H1 (cell line): ENCODE measurements at regions not wholly inside any gene's neighbourhood (a gene's known extent, or its start where the extent isn't known, plus 50 kb on each side); places are given as distances from the start of the nearest gene placed in this dataset.

Source experiments
- CTCF ChIA-PET: fragments of 300-600 bp; sonication (Branson Sonifier 250); formaldehyde crosslinking; loops from one replicate; lab custom pipeline; 2021; ENCODE audit not compliant: partially characterized antibody; lab: Charles Lee
- POLR2A ChIA-PET: fragments of 300-600 bp; sonication (Branson Sonifier 250); formaldehyde crosslinking; loops from one replicate; lab custom pipeline; 2021; ENCODE audit warnings: inconsistent platforms; ENCODE audit not compliant: partially characterized antibody; lab: Charles Lee
- DNase-seq, 2 experiments: peaks; one replicate each; pipeline versions ENCODE4 v3.0.0 to v3.0.0-alpha.2; 2010 to 2022; ENCODE audit warnings: low spot score in 2 of 2, low read depth in 1 of 2, mixed read lengths in 1 of 2
- FAIRE-seq: peaks from 2 replicates; lab custom pipeline; 2011; peaks lifted over from hg19 to GRCh38; lab: Jason Lieb, UNC
- H2AFZ ChIP-seq: 2 replicates; pipeline ENCODE4 v1.8.1; 2012; ENCODE audit warnings: low read length, inconsistent platforms
- H2AK5ac ChIP-seq: 2 replicates; pipeline ENCODE4 v1.6.1; 2013; ENCODE audit warnings: low read depth, low read length
- H2BK120ac ChIP-seq: replicated peaks from 2 replicates; pipeline ENCODE3; 2013; ENCODE audit warnings: low read depth, low read length, inconsistent platforms
- H2BK12ac ChIP-seq: 2 replicates; pipeline ENCODE4 v1.6.1; 2013; ENCODE audit warnings: low read depth, low read length
- H2BK15ac ChIP-seq: 2 replicates; pipeline ENCODE4 v1.6.1; 2013; ENCODE audit warnings: low read length
- H2BK20ac ChIP-seq: 2 replicates; pipeline ENCODE4 v1.6.1; 2013; ENCODE audit warnings: low read length
- H2BK5ac ChIP-seq: 2 replicates; pipeline ENCODE4 v1.6.1; 2013; ENCODE audit warnings: low read depth, low read length
- H3K14ac ChIP-seq: 2 replicates; pipeline ENCODE4 v1.6.1; 2013; ENCODE audit warnings: inconsistent platforms; ENCODE audit not compliant: insufficient read length
- H3K18ac ChIP-seq: 2 replicates; pipeline ENCODE4 v1.6.1; 2013; ENCODE audit warnings: low read length; ENCODE audit errors: extremely low read depth
- H3K23ac ChIP-seq: 2 replicates; pipeline ENCODE4 v1.6.1; 2013; ENCODE audit warnings: inconsistent platforms; ENCODE audit not compliant: insufficient read length
- H3K23me2 ChIP-seq: 2 replicates; pipeline ENCODE4 v1.6.1; 2013; ENCODE audit warnings: low read depth, low read length
- H3K27ac ChIP-seq: 2 replicates; pipeline ENCODE4 v1.6.1; 2011; ENCODE audit warnings: low read depth, low read length, inconsistent platforms
- H3K27me3 ChIP-seq, 4 experiments: replicated peaks in 1 of 4; 1 replicate in 1 of 4; 2 replicates in 3 of 4; pipeline versions ENCODE4 v1.6.1 to v1.8.1; 2011 to 2013; ENCODE audit warnings: low read length in 3 of 4, mild to moderate bottlenecking in 3 of 4, inconsistent platforms in 2 of 4, mixed read lengths in 2 of 4, moderate library complexity in 1 of 4; ENCODE audit not compliant: control insufficient read depth in 3 of 4, insufficient read depth in 3 of 4; ENCODE audit errors: extremely low read depth in 1 of 4
- H3K36me3 ChIP-seq, 4 experiments: 2 replicates each; pipeline versions ENCODE4 v1.6.1 to v1.8.1; 2011 to 2013; ENCODE audit warnings: mild to moderate bottlenecking in 4 of 4, low read length in 3 of 4, moderate library complexity in 2 of 4, control low read depth in 1 of 4, inconsistent platforms in 1 of 4; ENCODE audit not compliant: insufficient read depth in 4 of 4, control insufficient read depth in 2 of 4
- H3K4ac ChIP-seq: replicated peaks from 2 replicates; pipeline ENCODE3; 2013; ENCODE audit warnings: low read length, low read depth, mixed read lengths, inconsistent platforms; ENCODE audit not compliant: insufficient read length
- H3K4me1 ChIP-seq, 4 experiments: replicated peaks in 1 of 4; 1 replicate in 1 of 4; 2 replicates in 3 of 4; pipeline versions ENCODE4 v1.6.1 to v1.8.1; 2011 to 2013; ENCODE audit warnings: low read length in 3 of 4, inconsistent platforms in 2 of 4, mixed read lengths in 1 of 4; ENCODE audit not compliant: insufficient read depth in 4 of 4, control insufficient read depth in 3 of 4
- H3K4me2 ChIP-seq, 2 experiments: 2 replicates each; pipeline versions ENCODE4 v1.6.1 to v1.8.1; 2011 to 2013; ENCODE audit warnings: low read depth in 2 of 2, low read length in 2 of 2, control low read depth in 1 of 2, inconsistent platforms in 1 of 2, mild to moderate bottlenecking in 1 of 2; ENCODE audit not compliant: insufficient read depth in 1 of 2
- H3K4me3 ChIP-seq, 4 experiments: fragments of 200-600, 300-600 bp in 1 of 4; sonication (generic), shearing (Covaris generic), sonication (Bioruptor Twin) in 1 of 4; 2 replicates each; pipeline versions ENCODE4 v1.5.1 to v1.8.1; 2011 to 2016; ENCODE audit warnings: low read length in 4 of 4, low read depth in 3 of 4, control low read depth in 2 of 4, inconsistent platforms in 2 of 4, mild to moderate bottlenecking in 2 of 4, mixed read lengths in 1 of 4, moderate library complexity in 1 of 4; ENCODE audit not compliant: insufficient read depth in 2 of 4; ENCODE audit errors: extremely low read depth in 1 of 4
- H3K56ac ChIP-seq: replicated peaks from 2 replicates; pipeline ENCODE3; 2013; ENCODE audit warnings: low read depth, mild to moderate bottlenecking, mixed read lengths, low read length, inconsistent platforms; ENCODE audit not compliant: insufficient read length
- H3K79me1 ChIP-seq: 2 replicates; pipeline ENCODE4 v1.6.1; 2013; ENCODE audit warnings: low read depth, low read length, control low read depth
- H3K79me2 ChIP-seq, 2 experiments: 2 replicates each; pipeline versions ENCODE4 v1.6.1 to v1.8.1; 2012 to 2013; ENCODE audit warnings: low read length in 2 of 2, mild to moderate bottlenecking in 2 of 2, inconsistent platforms in 1 of 2; ENCODE audit not compliant: insufficient read depth in 2 of 2, control insufficient read depth in 1 of 2
- H3K9ac ChIP-seq, 4 experiments: replicated peaks in 1 of 4; 1 replicate in 1 of 4; 2 replicates in 3 of 4; pipeline versions ENCODE4 v1.6.1 to v1.8.1; 2011 to 2013; ENCODE audit warnings: low read depth in 3 of 4, low read length in 3 of 4, control low read depth in 2 of 4, mild to moderate bottlenecking in 2 of 4, moderate library complexity in 2 of 4, inconsistent platforms in 1 of 4; ENCODE audit errors: extremely low read depth in 1 of 4
- H3K9me3 ChIP-seq, 2 experiments: 2 replicates each; pipeline versions ENCODE4 v1.6.1 to v1.8.1; 2012 to 2013; ENCODE audit warnings: mild to moderate bottlenecking in 2 of 2, moderate library complexity in 2 of 2, control low read depth in 1 of 2, inconsistent platforms in 1 of 2, low read depth in 1 of 2, low read length in 1 of 2, mixed read lengths in 1 of 2; ENCODE audit not compliant: insufficient read depth in 2 of 2
- H4K20me1 ChIP-seq, 2 experiments: replicated peaks in 1 of 2; 2 replicates each; pipeline versions ENCODE3 to v1.8.1; 2011 to 2013; ENCODE audit warnings: inconsistent platforms in 2 of 2, low read length in 2 of 2, mild to moderate bottlenecking in 1 of 2; ENCODE audit not compliant: insufficient read depth in 2 of 2, control insufficient read depth in 1 of 2
- H4K5ac ChIP-seq: 2 replicates; pipeline ENCODE4 v1.6.1; 2013; ENCODE audit warnings: low read length, low read depth, mixed read lengths, inconsistent platforms; ENCODE audit not compliant: insufficient read length
- H4K8ac ChIP-seq: 2 replicates; pipeline ENCODE4 v1.8.0; 2013; ENCODE audit warnings: mild to moderate bottlenecking, moderate library complexity, low read length, inconsistent platforms; ENCODE audit not compliant: insufficient read depth; ENCODE audit errors: extremely low read depth
- H4K91ac ChIP-seq: replicated peaks from 2 replicates; pipeline ENCODE3; 2013; ENCODE audit warnings: low read length, mixed read lengths, inconsistent platforms; ENCODE audit not compliant: insufficient read length
- CREB1 ChIP-seq: IDR thresholded peaks from 2 replicates; pipeline ENCODE4 v1.6.1; 2012; ENCODE audit warnings: inconsistent platforms
- whole genome bisulfite sequencing, 2 experiments: shearing (Covaris generic) in 1 of 2; methylation state at CpG; one replicate each; pipeline versions ENCODE4 v1.1.6 to v1.1.7; 2013 to 2015; ENCODE audit warnings: low lambda C conversion rate in 2 of 2, mixed read lengths in 2 of 2, inconsistent platforms in 1 of 2, low coverage in 1 of 2, missing lambda C conversion rate in 1 of 2; ENCODE audit not compliant: insufficient replicate concordance in 2 of 2, insufficient coverage in 1 of 2, insufficient read length in 1 of 2; ENCODE audit errors: extremely low coverage in 1 of 2, missing lambda C conversion rate in 1 of 2; 5-methylcytosine and 5-hydroxymethylcytosine counted together

DNA sequence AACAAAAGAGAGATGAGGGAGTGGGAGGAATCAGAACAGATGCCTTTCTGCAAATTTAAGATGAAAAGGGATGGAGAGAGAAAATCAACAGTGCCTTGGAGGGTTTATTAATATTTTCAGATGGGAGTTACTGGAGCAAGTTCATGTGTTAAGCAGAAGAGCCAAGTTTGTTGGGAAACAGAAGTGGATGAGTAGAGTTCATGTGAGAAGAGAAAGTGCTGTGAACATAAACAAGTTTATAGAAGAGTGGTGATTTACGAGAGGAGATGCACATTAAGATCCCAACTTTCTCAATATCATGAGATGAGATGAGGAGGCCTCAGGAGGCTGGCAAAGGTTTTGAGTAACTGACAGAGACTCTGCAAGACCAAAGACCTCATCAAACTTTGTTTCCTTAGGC is 274.1 kb upstream of the HTR2A start:
- no peak overlapping the region for H2BK12ac ChIP-seq
- no peak overlapping the region for H3K9ac ChIP-seq
- no peak for FAIRE-seq
- no peaks in the 10 kb centered on the region for H3K36me3 ChIP-seq
- H2BK5ac ChIP-seq: no peak overlapping the region
- H4K5ac ChIP-seq: no peak overlapping the region
- H3K4me2 ChIP-seq: no peak overlapping the region
- H3K79me2 ChIP-seq: no peaks in the 10 kb centered on the region
- H3K23me2 ChIP-seq: no peaks in the 10 kb centered on the region
- ChIA-PET CTCF (interaction anchor here (0.6 kb wide), 1 partner anchor 67 kb away, joined by 4 read pairs; no protein-coding TSS in a partner anchor), POLR2A (no interaction called here)
- H4K91ac ChIP-seq: no peak overlapping the region
- H2AK5ac ChIP-seq: no peak overlapping the region
- no peak overlapping the region for H4K8ac ChIP-seq
- no peak overlapping the region for H2BK20ac ChIP-seq
- H3K4me3 ChIP-seq: no peak overlapping the region
- no peaks in the 10 kb centered on the region for H3K27me3 ChIP-seq
- no peaks in the 10 kb centered on the region for H4K20me1 ChIP-seq
- 89% methylated on average over 1 of the region's 1 CpG; no CpG with 5 or more reads in 1 of the 2 experiments for WGBS, 2 experiments
- no peaks in the 10 kb centered on the region for H3K79me1 ChIP-seq
- H3K56ac ChIP-seq: no peak overlapping the region
- no peak for DNase-seq
- H3K4me1 ChIP-seq: no peaks in the 10 kb centered on the region
- no peaks in the 10 kb centered on the region for H3K9me3 ChIP-seq
- H2BK120ac ChIP-seq: no peak overlapping the region
- no peak overlapping the region for H2AFZ ChIP-seq
- H2BK15ac ChIP-seq: no peak overlapping the region
- no peak overlapping the region for H3K14ac ChIP-seq
- H3K4ac ChIP-seq: no peak overlapping the region
- H3K23ac ChIP-seq: no peak overlapping the region
- H3K18ac ChIP-seq: no peak overlapping the region
- no peak overlapping the region for H3K27ac ChIP-seq
- TF ChIP-seq CREB1: no peak
